Hindlimb muscle (tissue), 1 donor: ENCODE measurements at regions not wholly inside any gene's neighbourhood (a gene's known extent, or its start where the extent isn't known, plus 50 kb on each side); places are given as distances from the start of the nearest gene placed in this dataset.
"Not testable (repeated sequence)": the region's sequence is repeated elsewhere in the genome, so short reads cannot be mapped to it uniquely, and the experiment has no call there.

Experiments used
- DNase-seq: peaks from one replicate; pipeline ENCODE4 v3.0.0-alpha.2; 2013

- no peak for DNase-seq
Observed at GRCh38 chr15:69602921-69603320, 150.3 kb downstream of the RPLP1 start.

GRCh38 chr15:69603369-69604071 lies 150.9 kb downstream of the RPLP1 start:
- DNase-seq = no peak

- no peak for DNase-seq
Observed at GRCh38 chr15:69604072-69604411, 151.4 kb downstream of the RPLP1 start.

- DNase-seq = no peak
Observed at GRCh38 chr15:69606144-69606543, 153.5 kb downstream of the RPLP1 start.

GRCh38 chr15:69606921-69607500 lies 154.4 kb downstream of the RPLP1 start:
- no peak for DNase-seq

GRCh38 chr15:69608661-69609060 lies 156.0 kb downstream of the RPLP1 start:
- no peak for DNase-seq

GRCh38 chr15:69609176-69609575 lies 156.6 kb downstream of the RPLP1 start:
- DNase-seq = no peak

- DNase-seq = no peak
Observed at GRCh38 chr15:69609776-69610175, 157.2 kb downstream of the RPLP1 start.

GRCh38 chr15:69610277-69610676 lies 157.7 kb downstream of the RPLP1 start:
- no peak for DNase-seq

- no peak for DNase-seq
Observed at GRCh38 chr15:69610858-69611257, 158.2 kb downstream of the RPLP1 start.

GRCh38 chr15:69612112-69612511 lies 159.5 kb downstream of the RPLP1 start:
- DNase-seq = no peak

GRCh38 chr15:69613182-69613581 lies 160.6 kb downstream of the RPLP1 start:
- DNase-seq = no peak

- no peak for DNase-seq
Observed at GRCh38 chr15:69613988-69614387, 161.4 kb downstream of the RPLP1 start.

- DNase-seq = no peak
Observed at GRCh38 chr15:69615736-69616135, 163.1 kb downstream of the RPLP1 start.

- no peak for DNase-seq
Observed at GRCh38 chr15:69616558-69616957, 163.9 kb downstream of the RPLP1 start.

GRCh38 chr15:69617144-69617543 lies 164.5 kb downstream of the RPLP1 start:
- DNase-seq = not testable (repeated sequence)

GRCh38 chr15:69623392-69624154 lies 171.0 kb downstream of the RPLP1 start:
- DNase-seq = no peak

- no peak for DNase-seq
Observed at GRCh38 chr15:69624155-69624520, 171.5 kb downstream of the RPLP1 start.

- no peak for DNase-seq
Observed at GRCh38 chr15:69624816-69625215, 172.2 kb downstream of the RPLP1 start.

- no peak for DNase-seq
Observed at GRCh38 chr15:69625328-69625727, 172.7 kb downstream of the RPLP1 start.

- no peak for DNase-seq
Observed at GRCh38 chr15:69626095-69627066, 173.8 kb downstream of the RPLP1 start.

GRCh38 chr15:69627548-69628158 lies 175.0 kb downstream of the RPLP1 start:
- no peak for DNase-seq
